ENCODE measurements at regions not wholly inside any gene's neighbourhood (a gene's known extent, or its start where the extent isn't known, plus 50 kb on each side); places are given as distances from the start of the nearest gene placed in this dataset.

- no peak for TF ChIP-seq CTCF (conservative IDR thresholded peaks at IDR 0.05; ENCODE audit: low read depth in 2 of 2)
- TF ChIP-seq POLR2AphosphoS5 (IDR thresholded peaks at IDR 0.05; ENCODE audit: low read depth), result no peak
- no peak for TF ChIP-seq EZH2phosphoT487 (IDR thresholded peaks at IDR 0.05; ENCODE audit: unreplicated experiment)
Observed at GRCh38 chr4:83926950-83927349, 391.0 kb downstream of the GPAT3 start.

Measured in GM23338 (cell line).